HG03175 (cell line): ENCODE measurements at regions not wholly inside any gene's neighbourhood (a gene's known extent, or its start where the extent isn't known, plus 50 kb on each side); places are given as distances from the start of the nearest gene placed in this dataset.
"Not testable (repeated sequence)": the region's sequence is repeated elsewhere in the genome, so short reads cannot be mapped to it uniquely, and the experiment has no call there.

Experiments
- ATAC-seq: cut with Tn5 transposase; IDR thresholded peaks from one replicate; pipeline ENCODE4 v1.9.1; 2021; ENCODE audit warnings: mild to moderate bottlenecking, moderate library complexity; ENCODE audit not compliant: unreplicated experiment

DNA sequence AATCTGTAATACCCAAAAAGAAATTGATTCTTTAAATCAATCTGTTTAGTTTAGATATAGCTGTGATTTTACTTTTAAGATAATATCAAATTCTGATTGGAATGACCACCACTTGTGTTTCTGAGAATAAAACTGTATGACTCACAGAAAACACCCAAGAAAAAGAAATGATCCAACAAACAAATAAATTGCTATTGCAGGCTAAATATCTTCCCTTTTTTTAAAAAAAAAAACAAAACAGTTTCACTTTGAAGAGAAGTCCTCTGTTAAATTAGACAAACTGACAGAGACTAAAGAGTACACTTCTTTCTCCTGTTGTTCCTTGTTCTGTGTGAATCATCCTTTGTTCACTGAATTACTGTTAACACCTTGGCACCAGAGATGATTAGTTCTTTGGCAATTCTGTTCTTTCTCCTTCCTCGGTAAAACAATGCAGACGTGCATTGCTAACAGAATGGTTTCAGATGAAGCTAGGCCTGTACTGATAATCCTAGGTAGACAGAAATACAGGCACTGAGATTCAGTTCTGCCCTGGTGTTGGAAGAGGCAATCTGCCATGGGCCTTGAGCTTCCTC lies 895.2 kb upstream of the CITED2 start:
- no peak for ATAC-seq

DNA sequence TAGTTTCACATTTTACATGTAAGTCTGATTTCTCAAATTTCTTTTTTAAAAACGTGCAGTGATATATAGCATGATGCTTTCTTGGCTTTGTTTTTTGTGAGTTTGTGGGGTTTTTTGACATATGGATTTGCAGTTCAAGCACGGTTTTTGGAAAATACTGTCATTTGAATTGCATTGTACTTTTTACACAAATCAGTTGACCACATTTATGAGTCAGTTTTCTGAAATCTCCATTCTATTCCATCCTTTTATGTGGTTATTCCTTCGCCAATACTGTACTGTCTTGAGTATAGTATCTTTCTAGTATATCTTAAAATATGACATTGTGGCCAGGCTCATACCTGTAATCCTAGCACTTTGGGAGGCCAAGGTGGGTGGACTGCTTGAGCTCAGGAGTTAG lies 890.0 kb upstream of the CITED2 start:
- no peak for ATAC-seq

GRCh38 chr6:140258302-140258701 lies 883.9 kb upstream of the CITED2 start:
- not testable (repeated sequence) for ATAC-seq

DNA sequence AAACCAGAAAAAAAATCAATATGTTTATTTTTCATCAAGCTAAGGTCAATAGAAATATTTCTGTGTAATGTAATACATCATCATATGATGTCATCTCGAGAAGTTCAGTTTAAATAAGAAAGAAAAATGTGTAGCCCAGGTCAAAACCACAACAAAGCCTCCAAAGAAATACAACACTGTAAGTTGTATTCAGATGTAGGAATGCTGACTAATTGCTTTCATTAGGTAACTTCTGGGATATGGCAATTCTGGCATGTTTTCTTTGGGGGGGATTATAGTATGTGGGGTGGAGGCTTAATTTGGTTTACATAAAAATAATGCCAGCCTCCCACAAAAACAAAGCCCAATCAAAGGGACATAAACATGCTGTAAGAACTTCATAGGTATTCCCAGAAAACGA lies 881.8 kb upstream of the CITED2 start:
- ATAC-seq, result no peak

DNA sequence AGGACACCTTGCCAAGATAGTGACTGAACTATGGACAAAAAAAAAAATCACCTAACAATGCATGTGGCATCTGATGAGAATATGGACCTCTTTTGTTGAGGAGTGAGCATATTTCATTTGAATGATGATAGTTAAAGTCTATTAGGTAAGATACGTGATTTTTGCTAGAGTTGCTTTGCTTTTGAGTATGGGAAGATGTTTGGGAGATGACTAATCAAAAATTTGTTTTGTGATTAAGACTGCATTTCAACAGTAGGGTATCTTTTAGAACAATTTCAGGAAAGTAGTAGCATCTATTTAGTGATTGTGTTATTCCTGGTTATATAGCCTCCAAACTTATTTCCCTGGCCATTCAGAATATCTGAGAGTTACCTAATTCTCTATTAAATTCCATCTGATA lies 878.6 kb upstream of the CITED2 start:
- ATAC-seq, result no peak

DNA sequence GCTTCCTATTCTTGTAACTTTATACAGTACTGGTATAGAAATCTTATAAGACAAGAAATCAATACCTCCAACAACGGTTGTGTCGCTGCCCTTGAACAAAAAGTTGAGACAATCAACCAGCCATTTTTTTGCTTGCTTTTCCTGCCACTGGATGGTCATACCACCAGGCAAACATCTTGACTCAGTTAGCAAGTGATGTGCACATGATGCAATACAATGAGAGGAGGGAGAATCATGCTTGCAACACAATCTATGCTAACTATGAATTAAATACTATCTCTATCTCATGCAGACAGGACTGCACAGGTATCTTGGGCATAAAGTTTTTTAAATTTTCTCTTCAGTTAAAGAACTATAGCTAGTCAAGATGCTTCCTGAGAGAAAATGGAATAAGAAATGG lies 877.7 kb upstream of the CITED2 start:
- no peak for ATAC-seq

DNA sequence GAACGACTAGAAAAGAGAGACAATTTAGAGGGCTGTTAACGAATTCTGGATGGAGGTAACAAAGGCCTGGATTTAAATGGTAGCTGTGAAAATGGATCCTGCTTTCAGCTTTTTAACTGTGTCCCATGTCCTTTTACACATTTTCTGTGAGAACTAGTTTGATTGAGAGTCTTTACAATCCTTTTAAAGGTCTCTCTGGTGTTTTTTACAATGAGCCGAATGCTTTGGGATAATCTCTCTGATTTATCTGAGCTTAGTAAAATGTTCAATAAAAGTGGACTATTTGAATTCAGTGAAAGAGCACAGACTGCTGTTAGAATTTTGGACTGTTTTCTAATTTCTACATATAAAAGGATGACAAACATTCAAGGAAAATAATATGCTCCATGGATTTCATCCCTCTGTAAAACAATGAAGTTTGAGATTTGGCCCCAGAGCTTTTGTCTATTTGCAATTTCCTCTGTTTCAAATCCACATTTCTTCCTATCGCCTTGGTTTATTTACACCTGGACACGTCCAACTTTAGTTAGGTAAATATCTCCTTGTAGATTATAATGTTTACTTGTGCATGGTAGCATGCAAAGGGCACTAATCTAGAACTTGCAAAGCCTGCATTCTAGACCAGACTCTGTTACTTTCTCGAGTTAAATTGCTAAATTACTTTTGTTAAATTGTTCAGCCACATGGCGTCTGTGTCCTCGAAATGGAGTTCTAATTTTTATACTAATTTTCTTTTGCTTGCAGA lies 871.0 kb upstream of the CITED2 start:
- ATAC-seq, result no peak

GRCh38 chr6:140237251-140237650 lies 862.8 kb upstream of the CITED2 start:
- no peak for ATAC-seq

GRCh38 chr6:140236732-140237131 lies 862.3 kb upstream of the CITED2 start:
- no peak for ATAC-seq

- no peak for ATAC-seq
Measured at GRCh38 chr6:140230282-140230681, 855.8 kb upstream of the CITED2 start.

GRCh38 chr6:140228491-140228890 lies 854.0 kb upstream of the CITED2 start:
- no peak for ATAC-seq

GRCh38 chr6:140226637-140227036 lies 852.2 kb upstream of the CITED2 start:
- no peak for ATAC-seq

GRCh38 chr6:140225701-140226436 lies 851.4 kb upstream of the CITED2 start:
- no peak for ATAC-seq

DNA sequence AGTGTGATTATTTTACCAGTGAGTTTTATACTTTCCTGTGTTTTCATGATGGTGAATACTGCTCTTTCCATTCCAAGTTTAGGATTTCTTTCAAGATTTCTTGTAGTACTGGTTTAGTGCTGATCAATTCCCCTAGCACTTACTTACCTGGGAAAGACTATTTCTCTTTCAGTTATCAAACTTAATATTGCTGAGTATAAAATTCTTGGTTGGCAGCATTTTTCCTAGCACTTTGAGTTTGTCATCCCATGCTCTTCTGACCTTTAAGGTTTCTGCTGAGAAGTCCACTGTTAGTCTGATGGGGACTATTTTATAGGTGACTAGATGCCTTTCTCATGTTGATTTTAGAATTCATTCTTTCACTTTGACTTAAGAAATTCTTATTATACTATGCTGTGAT lies 842.8 kb upstream of the CITED2 start:
- ATAC-seq, result no peak

DNA sequence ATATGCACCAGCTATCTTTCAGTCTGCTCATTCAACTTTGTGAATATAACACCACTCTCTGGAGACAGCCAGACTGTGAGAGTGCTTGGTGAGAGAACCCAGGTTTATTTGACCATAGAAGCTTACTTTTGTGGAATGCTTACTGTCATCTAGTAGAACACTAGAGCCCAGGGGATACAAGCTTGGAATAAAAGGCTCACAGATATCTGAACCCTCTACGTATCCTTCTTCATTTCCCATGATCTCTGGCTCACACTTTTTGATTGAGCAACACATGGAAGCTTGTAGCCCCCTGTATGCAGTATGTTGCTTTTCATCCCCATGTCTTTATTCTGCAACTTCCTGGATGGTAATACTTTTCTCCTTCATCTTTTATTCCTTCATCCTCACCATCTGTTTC lies 835.3 kb upstream of the CITED2 start:
- ATAC-seq, result no peak

DNA sequence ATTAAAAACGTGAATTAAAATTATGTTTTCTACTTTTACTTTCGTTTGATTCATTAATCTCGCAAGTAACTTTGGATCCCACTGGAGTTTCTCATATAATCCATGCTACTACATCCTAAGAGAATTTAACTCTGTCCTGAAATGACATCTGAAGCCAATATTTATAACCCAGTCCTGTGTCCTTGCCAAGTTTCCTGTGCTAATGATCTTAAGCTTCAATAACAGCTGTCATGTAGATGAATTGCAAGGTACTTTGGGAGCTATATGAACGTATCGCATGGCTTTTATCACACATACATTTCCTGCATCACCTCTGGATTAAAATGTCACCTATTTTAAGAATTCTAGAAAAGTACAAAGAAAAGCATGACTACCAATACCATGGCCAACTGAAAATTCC lies 833.8 kb upstream of the CITED2 start:
- no peak for ATAC-seq

GRCh38 chr6:140205795-140206593 lies 831.5 kb upstream of the CITED2 start:
- no peak for ATAC-seq

DNA sequence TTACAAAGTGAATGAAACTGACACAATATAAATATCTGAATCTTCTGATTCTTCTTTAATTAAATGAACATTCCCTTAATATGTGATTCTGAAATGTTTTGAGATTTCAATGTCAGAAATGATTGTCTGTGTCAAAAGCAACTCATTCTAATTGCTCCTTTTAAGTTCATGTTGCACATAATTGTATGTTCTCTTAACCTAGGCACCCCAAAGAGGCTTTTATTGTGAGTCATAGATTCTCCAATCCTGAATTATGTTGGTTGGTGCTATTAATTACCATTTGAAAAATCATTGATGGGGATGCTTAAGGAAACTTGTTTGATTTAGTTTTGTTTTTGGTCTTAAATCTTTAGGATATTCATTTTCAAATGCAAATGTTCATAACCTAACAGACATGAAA lies 829.7 kb upstream of the CITED2 start:
- no peak for ATAC-seq

- no peak for ATAC-seq
Measured at GRCh38 chr6:140203661-140204147, 829.3 kb upstream of the CITED2 start.

DNA sequence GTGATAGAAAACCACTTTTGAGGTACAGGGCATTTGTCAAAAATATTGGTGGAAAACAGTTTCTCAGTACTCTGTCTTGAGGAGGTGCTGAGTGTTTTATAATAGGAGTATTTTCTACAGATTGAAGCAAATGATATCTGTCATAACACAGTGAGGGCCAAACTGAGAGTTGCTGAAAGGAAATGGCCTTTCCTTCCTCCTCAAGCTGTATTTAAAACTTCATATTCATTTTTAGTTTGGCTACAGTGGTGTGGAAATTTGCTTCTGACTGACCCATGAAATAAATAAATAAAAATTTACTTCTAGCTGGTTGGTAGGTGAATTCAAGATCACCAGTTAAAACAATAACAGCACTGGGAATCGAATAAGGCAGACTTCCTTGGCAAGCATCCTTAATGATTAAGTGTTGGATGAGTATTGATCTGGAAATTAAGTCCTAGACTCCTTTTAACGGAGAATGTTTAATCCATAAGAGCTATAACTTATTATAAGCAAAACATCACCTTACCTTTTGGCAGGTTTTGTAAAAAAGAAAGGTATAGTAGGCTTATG lies 828.6 kb upstream of the CITED2 start:
- no peak for ATAC-seq
